ENCODE measurements at regions not wholly inside any gene's neighbourhood (a gene's known extent, or its start where the extent isn't known, plus 50 kb on each side); places are given as distances from the start of the nearest gene placed in this dataset.

GRCh38 chr22:46049726-46050450, 72.9 kb upstream of the WNT7B start:
- H3K27me3 ChIP-seq, result no peaks in the 10 kb centered on the region
- in situ Hi-C loops (cut with MboI; ENCODE audit: low sequenced_read_pairs in 4 of 4), result no loop called here
- DNase-seq (peak in 1 of 2 donors; percentile 14), ATAC-seq (no peak)
- peak overlapping the region; percentile 98 to 99 (median 98) for H3K27ac ChIP-seq
- TF ChIP-seq POLR2A (IDR thresholded peaks at IDR 0.05) (no peak), CTCF (IDR thresholded peaks at IDR 0.05 in 4 of 5, conservative IDR thresholded peaks at IDR 0.05 in 1 of 5) (no peak)
- no peaks in the 10 kb centered on the region for H3K9me3 ChIP-seq
- H3K4me3 ChIP-seq, result no peak overlapping the region
- peaks cover 75 to 78% of the 10 kb centered on the region in 2 donors for H3K4me1 ChIP-seq
- no peaks in the 10 kb centered on the region for H3K36me3 ChIP-seq
- intact Hi-C loops (cut with DNase I; ENCODE audit: low total_unique reads), result no loop called here

DNA sequence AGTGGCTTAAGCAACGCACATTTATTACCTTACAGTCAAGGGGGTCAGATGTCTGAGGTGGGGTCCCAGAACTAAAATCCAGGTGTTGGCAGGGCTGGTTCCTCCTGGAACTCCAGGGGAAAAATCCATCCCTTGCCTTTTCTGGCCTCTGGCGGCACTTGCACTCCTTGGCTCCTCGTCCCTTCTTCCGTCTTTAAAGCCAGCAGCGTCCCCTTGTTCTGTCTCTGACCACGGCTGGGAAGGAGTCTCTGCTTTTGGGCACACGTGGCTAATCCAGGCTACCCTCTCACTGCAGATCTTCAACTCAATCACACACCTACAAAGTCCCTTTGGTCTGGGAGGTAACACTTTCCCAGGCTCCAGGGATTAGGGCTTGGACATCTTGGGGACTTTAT, 73.5 kb upstream of the WNT7B start:
- intact Hi-C loops (cut with DNase I; ENCODE audit: low total_unique reads) (no loop called here), in situ Hi-C loops (cut with MboI; ENCODE audit: low sequenced_read_pairs in 4 of 4) (no loop called here)
- no peaks in the 10 kb centered on the region for H3K36me3 ChIP-seq
- peak overlapping the region; percentile 98 to 99 (median 98) for H3K27ac ChIP-seq
- no peaks in the 10 kb centered on the region for H3K27me3 ChIP-seq
- TF ChIP-seq CTCF (IDR thresholded peaks at IDR 0.05 in 4 of 5, conservative IDR thresholded peaks at IDR 0.05 in 1 of 5) (no peak), POLR2A (IDR thresholded peaks at IDR 0.05) (no peak)
- peaks cover 79 to 83% of the 10 kb centered on the region in 2 donors for H3K4me1 ChIP-seq
- H3K9me3 ChIP-seq, result no peaks in the 10 kb centered on the region
- DNase-seq (peak in 1 of 2 donors; percentile 4), ATAC-seq (no peak)
- H3K4me3 ChIP-seq, result no peak overlapping the region

- Histone ChIP-seq H3K27ac (peak overlapping the region; percentile 98 to 99 (median 98)), H3K4me3 (no peak overlapping the region), H3K9me3 (no peaks in the 10 kb centered on the region), H3K4me1 (peaks cover 79 to 83% of the 10 kb centered on the region in 2 donors), H3K27me3 (no peaks in the 10 kb centered on the region), H3K36me3 (no peaks in the 10 kb centered on the region)
- no peak for TF ChIP-seq CTCF (IDR thresholded peaks at IDR 0.05 in 4 of 5, conservative IDR thresholded peaks at IDR 0.05 in 1 of 5)
- no peak for TF ChIP-seq POLR2A (IDR thresholded peaks at IDR 0.05)
- in situ Hi-C loops (cut with MboI; ENCODE audit: low sequenced_read_pairs in 4 of 4), result no loop called here
- ATAC-seq (no peak), DNase-seq (peak in 1 of 2 donors; percentile 10)
- intact Hi-C loops (cut with DNase I; ENCODE audit: low total_unique reads), result no loop called here
These were observed 74.1 kb upstream of the WNT7B start for GRCh38 chr22:46050916-46051614.

DNA sequence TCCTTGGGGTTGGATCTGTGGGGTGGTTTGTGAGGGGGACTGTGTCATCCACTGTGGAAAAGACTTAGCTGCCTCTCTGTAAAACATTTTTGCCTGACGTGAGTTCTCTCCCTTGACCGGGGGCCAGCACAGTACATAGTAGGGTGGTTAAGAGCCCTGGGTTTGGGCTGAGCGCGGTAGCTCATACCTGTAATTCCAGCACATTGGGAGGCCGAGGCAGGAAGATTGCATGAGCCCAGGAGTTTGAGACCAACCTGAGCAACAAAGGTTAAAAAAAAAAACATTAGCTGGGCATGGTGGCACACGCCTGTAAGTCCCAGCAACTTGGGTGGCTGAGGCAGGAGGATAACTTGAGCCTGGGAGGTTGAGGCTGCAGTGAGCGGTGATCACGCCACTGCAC, 74.7 kb upstream of the WNT7B start:
- DNase-seq, result peak in 1 of 2 donors; percentile 8
- H3K27me3 ChIP-seq, result no peaks in the 10 kb centered on the region
- peak overlapping the region; percentile 98 to 99 (median 98) for H3K27ac ChIP-seq
- in situ Hi-C loops (cut with MboI; ENCODE audit: low sequenced_read_pairs in 4 of 4) (no loop called here), intact Hi-C loops (cut with DNase I; ENCODE audit: low total_unique reads) (no loop called here)
- no peak for ATAC-seq
- no peak for TF ChIP-seq CTCF (IDR thresholded peaks at IDR 0.05 in 4 of 5, conservative IDR thresholded peaks at IDR 0.05 in 1 of 5)
- TF ChIP-seq POLR2A (IDR thresholded peaks at IDR 0.05), result no peak
- no peak overlapping the region for H3K4me3 ChIP-seq
- peaks cover 79 to 83% of the 10 kb centered on the region in 2 donors for H3K4me1 ChIP-seq
- H3K9me3 ChIP-seq, result no peaks in the 10 kb centered on the region
- no peaks in the 10 kb centered on the region for H3K36me3 ChIP-seq
